ENCODE measurements at regions not wholly inside any gene's neighbourhood (a gene's known extent, or its start where the extent isn't known, plus 50 kb on each side); places are given as distances from the start of the nearest gene placed in this dataset.

GRCh38 chr4:106486533-106486932, 118.0 kb upstream of the GIMD1 start:
- no peaks in the 10 kb centered on the region for H3K27me3 ChIP-seq
- ATAC-seq (no peak), DNase-seq (no peak), FAIRE-seq (no peak)
- H3K27ac ChIP-seq = no peak overlapping the region
- H3K9me3 ChIP-seq = no peaks in the 10 kb centered on the region
- TF ChIP-seq CTCF (IDR thresholded peaks at IDR 0.05) = no peak
- WGBS, 2 donors = 46 to 57% methylated on average over 2 of the region's 2 CpGs
- H3K4me3 ChIP-seq = no peak overlapping the region
- H3K4me1 ChIP-seq = no peaks in the 10 kb centered on the region
- intact Hi-C loops (cut with DNase I) = no loop called here
- no peaks in the 10 kb centered on the region for H3K36me3 ChIP-seq

- no peak for TF ChIP-seq CTCF (IDR thresholded peaks at IDR 0.05)
- no peak for DNase-seq
- ATAC-seq = no peak
- Histone ChIP-seq H3K27me3 (no peaks in the 10 kb centered on the region), H3K4me3 (no peak overlapping the region), H3K36me3 (no peaks in the 10 kb centered on the region), H3K9me3 (no peaks in the 10 kb centered on the region), H3K27ac (no peak overlapping the region), H3K4me1 (no peaks in the 10 kb centered on the region)
- intact Hi-C loops (cut with DNase I) = no loop called here
- WGBS, 2 donors = 69 to 83% methylated on average over 3 of the region's 3 CpGs
- FAIRE-seq = no peak
Measured at GRCh38 chr4:106481801-106482200, 113.2 kb upstream of the GIMD1 start.

GRCh38 chr4:106478152-106478551, 109.6 kb upstream of the GIMD1 start:
- H3K27ac ChIP-seq = no peak overlapping the region
- FAIRE-seq (no peak), ATAC-seq (no peak), DNase-seq (no peak)
- TF ChIP-seq CTCF (IDR thresholded peaks at IDR 0.05) = no peak
- no peaks in the 10 kb centered on the region for H3K36me3 ChIP-seq
- H3K9me3 ChIP-seq = no peaks in the 10 kb centered on the region
- H3K27me3 ChIP-seq = no peaks in the 10 kb centered on the region
- intact Hi-C loops (cut with DNase I) = no loop called here
- WGBS, 2 donors = 45 to 54% methylated on average over 5 of the region's 5 CpGs
- no peaks in the 10 kb centered on the region for H3K4me1 ChIP-seq
- H3K4me3 ChIP-seq = no peak overlapping the region

- no peak for FAIRE-seq
- WGBS, 2 donors = 18 to 23% methylated on average over 1 of the region's 1 CpG
- TF ChIP-seq CTCF (IDR thresholded peaks at IDR 0.05) = no peak
- no peaks in the 10 kb centered on the region for H3K36me3 ChIP-seq
- no peak overlapping the region for H3K4me3 ChIP-seq
- H3K27me3 ChIP-seq = no peaks in the 10 kb centered on the region
- no peak for DNase-seq
- H3K27ac ChIP-seq = no peak overlapping the region
- intact Hi-C loops (cut with DNase I) = no loop called here
- H3K4me1 ChIP-seq = no peaks in the 10 kb centered on the region
- ATAC-seq = no peak
- H3K9me3 ChIP-seq = no peaks in the 10 kb centered on the region
Measured at GRCh38 chr4:106476741-106477140, 108.2 kb upstream of the GIMD1 start.

- Histone ChIP-seq H3K27me3 (no peaks in the 10 kb centered on the region), H3K4me1 (no peaks in the 10 kb centered on the region), H3K27ac (no peak overlapping the region), H3K9me3 (no peaks in the 10 kb centered on the region), H3K4me3 (no peak overlapping the region), H3K36me3 (no peaks in the 10 kb centered on the region)
- WGBS, 2 donors = 93 to 94% methylated on average over 1 of the region's 1 CpG
- TF ChIP-seq CTCF (IDR thresholded peaks at IDR 0.05) = no peak
- ATAC-seq (no peak), DNase-seq (no peak), FAIRE-seq (no peak)
- intact Hi-C loops (cut with DNase I) = no loop called here
Measured at GRCh38 chr4:106473515-106473914, 104.9 kb upstream of the GIMD1 start.

Data from pancreas (tissue), 10 donors.